DND-41 (cell line): ENCODE measurements at regions not wholly inside any gene's neighbourhood (a gene's known extent, or its start where the extent isn't known, plus 50 kb on each side); places are given as distances from the start of the nearest gene placed in this dataset.

Experiments used
- CTCF ChIP-seq: IDR thresholded peaks from 2 replicates; pipeline ENCODE4 v1.5.1; 2012; ENCODE audit warnings: borderline replicate concordance, low read length, moderate library complexity, mild to moderate bottlenecking; ENCODE audit not compliant: poor library complexity, severe bottlenecking; ENCODE audit errors: extremely low read depth
- EZH2 ChIP-seq: IDR thresholded peaks from 3 replicates; pipeline ENCODE4 v1.6.1; 2012; ENCODE audit warnings: borderline replicate concordance, low read depth, mild to moderate bottlenecking, moderate library complexity, low read length, inconsistent platforms; ENCODE audit not compliant: severe bottlenecking

GRCh38 chr6:156400487-156400886 is 376.7 kb upstream of the ARID1B start:
- no peak for TF ChIP-seq CTCF
- no peak for TF ChIP-seq EZH2
